NB4 (cell line): ENCODE measurements at regions not wholly inside any gene's neighbourhood (a gene's known extent, or its start where the extent isn't known, plus 50 kb on each side); places are given as distances from the start of the nearest gene placed in this dataset.

Source experiments
- MYC ChIP-seq: IDR thresholded peaks from 2 replicates; pipeline ENCODE4 v1.6.1; 2011; ENCODE audit warnings: low read depth, low read length
- POLR2A ChIP-seq: IDR thresholded peaks from 2 replicates; pipeline ENCODE4 v1.6.1; 2011; ENCODE audit warnings: mild to moderate bottlenecking; ENCODE audit not compliant: insufficient read length; ENCODE audit errors: extremely low read depth
- TF ChIP-seq, protein P1 (sequence below): IDR thresholded peaks from one replicate; pipeline ENCODE4 v1.5.1; 2012; ENCODE audit warnings: low read depth, low read length

DNA sequence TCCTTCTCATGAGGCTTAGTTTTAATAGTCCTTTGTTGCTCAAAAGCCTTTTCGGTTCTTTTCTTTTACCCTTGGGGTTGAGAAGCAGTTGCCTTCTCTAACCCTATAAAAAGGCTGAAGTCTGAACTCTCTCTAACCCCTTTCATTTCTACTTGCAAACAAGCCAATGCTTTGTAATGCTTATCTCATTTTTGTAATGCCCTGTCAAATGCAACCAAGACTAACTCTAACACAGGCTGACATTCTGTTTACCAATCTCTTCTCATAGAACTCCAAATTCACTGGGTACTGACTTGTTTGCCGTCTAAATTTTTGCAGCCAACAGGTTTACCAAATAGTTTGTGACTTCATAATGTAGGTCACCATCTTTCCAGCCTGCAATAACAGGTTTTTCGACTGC lies 233.9 kb upstream of the SNX7 start:
- TF ChIP-seq, protein P1, sequence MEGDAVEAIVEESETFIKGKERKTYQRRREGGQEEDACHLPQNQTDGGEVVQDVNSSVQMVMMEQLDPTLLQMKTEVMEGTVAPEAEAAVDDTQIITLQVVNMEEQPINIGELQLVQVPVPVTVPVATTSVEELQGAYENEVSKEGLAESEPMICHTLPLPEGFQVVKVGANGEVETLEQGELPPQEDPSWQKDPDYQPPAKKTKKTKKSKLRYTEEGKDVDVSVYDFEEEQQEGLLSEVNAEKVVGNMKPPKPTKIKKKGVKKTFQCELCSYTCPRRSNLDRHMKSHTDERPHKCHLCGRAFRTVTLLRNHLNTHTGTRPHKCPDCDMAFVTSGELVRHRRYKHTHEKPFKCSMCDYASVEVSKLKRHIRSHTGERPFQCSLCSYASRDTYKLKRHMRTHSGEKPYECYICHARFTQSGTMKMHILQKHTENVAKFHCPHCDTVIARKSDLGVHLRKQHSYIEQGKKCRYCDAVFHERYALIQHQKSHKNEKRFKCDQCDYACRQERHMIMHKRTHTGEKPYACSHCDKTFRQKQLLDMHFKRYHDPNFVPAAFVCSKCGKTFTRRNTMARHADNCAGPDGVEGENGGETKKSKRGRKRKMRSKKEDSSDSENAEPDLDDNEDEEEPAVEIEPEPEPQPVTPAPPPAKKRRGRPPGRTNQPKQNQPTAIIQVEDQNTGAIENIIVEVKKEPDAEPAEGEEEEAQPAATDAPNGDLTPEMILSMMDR = no peak
- TF ChIP-seq POLR2A (no peak), MYC (no peak)
